ENCODE measurements at regions not wholly inside any gene's neighbourhood (a gene's known extent, or its start where the extent isn't known, plus 50 kb on each side); places are given as distances from the start of the nearest gene placed in this dataset.
"Not testable (repeated sequence)": the region's sequence is repeated elsewhere in the genome, so short reads cannot be mapped to it uniquely, and the experiment has no call there.

GRCh38 chr2:37748541-37748940 lies 77.1 kb upstream of the CDC42EP3 start:
- ATAC-seq (no peak), DNase-seq (ENCODE audit: low spot score in 2 of 2) (no peak)
- Mint-ChIP-seq H3K9me3 (peaks cover 3% of the 10 kb centered on the region), H3K36me3 (no peaks in the 10 kb centered on the region), H3K4me1 (no peaks in the 10 kb centered on the region), H3K4me3 (no peak overlapping the region), H3K27ac (no peak overlapping the region)

GRCh38 chr2:37750286-37750685 lies 78.8 kb upstream of the CDC42EP3 start:
- ATAC-seq; DNase-seq (ENCODE audit: low spot score in 2 of 2); H3K27ac Mint-ChIP-seq; H3K36me3 Mint-ChIP-seq; H3K9me3 Mint-ChIP-seq; H3K4me3 Mint-ChIP-seq; H3K4me1 Mint-ChIP-seq: not testable (repeated sequence)

- H3K9me3 Mint-ChIP-seq: peaks cover 3% of the 10 kb centered on the region
Measured at GRCh38 chr2:37752766-37753165, 81.3 kb upstream of the CDC42EP3 start.

GRCh38 chr2:37753758-37754157 lies 82.3 kb upstream of the CDC42EP3 start:
- Mint-ChIP-seq H3K36me3 (no peaks in the 10 kb centered on the region), H3K4me3 (no peak overlapping the region), H3K4me1 (no peaks in the 10 kb centered on the region), H3K27ac (no peak overlapping the region), H3K9me3 (peaks cover 3% of the 10 kb centered on the region)
- DNase-seq (ENCODE audit: low spot score in 2 of 2) (no peak), ATAC-seq (no peak)

More at GRCh38 chr2:37752766-37753165, 81.3 kb upstream of the CDC42EP3 start:
- no peak overlapping the region for H3K4me3 Mint-ChIP-seq
- H3K27ac Mint-ChIP-seq: no peak overlapping the region
- DNase-seq (ENCODE audit: low spot score in 2 of 2) (no peak), ATAC-seq (no peak)
- no peaks in the 10 kb centered on the region for H3K36me3 Mint-ChIP-seq
- no peaks in the 10 kb centered on the region for H3K4me1 Mint-ChIP-seq

GRCh38 chr2:37755961-37756559 lies 84.6 kb upstream of the CDC42EP3 start:
- H3K27ac Mint-ChIP-seq; H3K4me1 Mint-ChIP-seq; ATAC-seq; DNase-seq (ENCODE audit: low spot score in 2 of 2); H3K9me3 Mint-ChIP-seq; H3K36me3 Mint-ChIP-seq; H3K4me3 Mint-ChIP-seq: not testable (repeated sequence)

GRCh38 chr2:37757456-37757855 lies 86.0 kb upstream of the CDC42EP3 start:
- H3K27ac Mint-ChIP-seq; H3K9me3 Mint-ChIP-seq; H3K4me3 Mint-ChIP-seq; ATAC-seq; H3K36me3 Mint-ChIP-seq; H3K4me1 Mint-ChIP-seq; DNase-seq (ENCODE audit: low spot score in 2 of 2): not testable (repeated sequence)

GRCh38 chr2:37758141-37758601 lies 86.7 kb upstream of the CDC42EP3 start:
- not testable (repeated sequence) for H3K27ac Mint-ChIP-seq; DNase-seq (ENCODE audit: low spot score in 2 of 2); H3K4me1 Mint-ChIP-seq; H3K4me3 Mint-ChIP-seq; H3K36me3 Mint-ChIP-seq; H3K9me3 Mint-ChIP-seq; ATAC-seq

GRCh38 chr2:37759989-37760388 lies 88.5 kb upstream of the CDC42EP3 start:
- not testable (repeated sequence) for H3K36me3 Mint-ChIP-seq; DNase-seq (ENCODE audit: low spot score in 2 of 2); H3K27ac Mint-ChIP-seq

GRCh38 chr2:37760471-37760870 lies 89.0 kb upstream of the CDC42EP3 start:
- Mint-ChIP-seq H3K4me3 (no peak overlapping the region), H3K27ac (no peak overlapping the region), H3K9me3 (no peaks in the 10 kb centered on the region), H3K36me3 (no peaks in the 10 kb centered on the region), H3K4me1 (no peaks in the 10 kb centered on the region)
- DNase-seq (ENCODE audit: low spot score in 2 of 2): no peak
- ATAC-seq: no peak

More at GRCh38 chr2:37759989-37760388, 88.5 kb upstream of the CDC42EP3 start:
- ATAC-seq, H3K4me3 Mint-ChIP-seq, H3K9me3 Mint-ChIP-seq, H3K4me1 Mint-ChIP-seq: not testable (repeated sequence)

- ATAC-seq; H3K27ac Mint-ChIP-seq; H3K9me3 Mint-ChIP-seq; H3K36me3 Mint-ChIP-seq; DNase-seq (ENCODE audit: low spot score in 2 of 2); H3K4me1 Mint-ChIP-seq; H3K4me3 Mint-ChIP-seq: not testable (repeated sequence)
Measured at GRCh38 chr2:37762281-37762680, 90.8 kb upstream of the CDC42EP3 start.

GRCh38 chr2:37764739-37765138 lies 93.3 kb upstream of the CDC42EP3 start:
- no peak for ATAC-seq
- Mint-ChIP-seq H3K36me3 (no peaks in the 10 kb centered on the region), H3K9me3 (no peaks in the 10 kb centered on the region), H3K27ac (no peak overlapping the region), H3K4me1 (no peaks in the 10 kb centered on the region), H3K4me3 (no peak overlapping the region)
- no peak for DNase-seq (ENCODE audit: low spot score in 2 of 2)

- no peak for DNase-seq (ENCODE audit: low spot score in 2 of 2)
- H3K36me3 Mint-ChIP-seq: no peaks in the 10 kb centered on the region
- H3K4me3 Mint-ChIP-seq: no peak overlapping the region
- H3K27ac Mint-ChIP-seq: no peak overlapping the region
- ATAC-seq: no peak
- no peaks in the 10 kb centered on the region for H3K4me1 Mint-ChIP-seq
- no peaks in the 10 kb centered on the region for H3K9me3 Mint-ChIP-seq
Measured at GRCh38 chr2:37766106-37766505, 94.7 kb upstream of the CDC42EP3 start.

GRCh38 chr2:37767046-37767445 lies 95.6 kb upstream of the CDC42EP3 start:
- H3K36me3 Mint-ChIP-seq: no peaks in the 10 kb centered on the region
- no peaks in the 10 kb centered on the region for H3K4me1 Mint-ChIP-seq
- no peaks in the 10 kb centered on the region for H3K9me3 Mint-ChIP-seq
- no peak overlapping the region for H3K4me3 Mint-ChIP-seq
- ATAC-seq (no peak), DNase-seq (ENCODE audit: low spot score in 2 of 2) (no peak)
- H3K27ac Mint-ChIP-seq: no peak overlapping the region

GRCh38 chr2:37767959-37768925 lies 96.8 kb upstream of the CDC42EP3 start:
- no peaks in the 10 kb centered on the region for H3K36me3 Mint-ChIP-seq
- H3K27ac Mint-ChIP-seq: peak overlapping the region; percentile 27
- H3K4me3 Mint-ChIP-seq: no peak overlapping the region

GRCh38 chr2:37769551-37769950 lies 98.1 kb upstream of the CDC42EP3 start:
- Mint-ChIP-seq H3K36me3 (no peaks in the 10 kb centered on the region), H3K9me3 (no peaks in the 10 kb centered on the region), H3K27ac (no peak overlapping the region), H3K4me1 (no peaks in the 10 kb centered on the region), H3K4me3 (no peak overlapping the region)
- no peak for DNase-seq (ENCODE audit: low spot score in 2 of 2)
- ATAC-seq: no peak

More at GRCh38 chr2:37767959-37768925, 96.8 kb upstream of the CDC42EP3 start:
- ATAC-seq (no peak), DNase-seq (ENCODE audit: low spot score in 2 of 2) (no peak)
- Mint-ChIP-seq H3K4me1 (no peaks in the 10 kb centered on the region), H3K9me3 (no peaks in the 10 kb centered on the region)

- Mint-ChIP-seq H3K27ac (no peak overlapping the region), H3K9me3 (no peaks in the 10 kb centered on the region), H3K4me3 (no peak overlapping the region), H3K4me1 (no peaks in the 10 kb centered on the region), H3K36me3 (no peaks in the 10 kb centered on the region)
- no peak for DNase-seq (ENCODE audit: low spot score in 2 of 2)
- ATAC-seq: no peak
Measured at GRCh38 chr2:37770797-37771196, 99.4 kb upstream of the CDC42EP3 start.

All from stimulated activated effector memory CD8-positive, alpha-beta T cell treated with anti-CD3 and anti-CD28 coated beads, Interleukin-12 subunit alpha, Interleukin-12 subunit beta, amount 100 ng/mL, for 72 hours (primary cell).